ENCODE measurements at regions not wholly inside any gene's neighbourhood (a gene's known extent, or its start where the extent isn't known, plus 50 kb on each side); places are given as distances from the start of the nearest gene placed in this dataset.
"Not testable (repeated sequence)": the region's sequence is repeated elsewhere in the genome, so short reads cannot be mapped to it uniquely, and the experiment has no call there.

DNA sequence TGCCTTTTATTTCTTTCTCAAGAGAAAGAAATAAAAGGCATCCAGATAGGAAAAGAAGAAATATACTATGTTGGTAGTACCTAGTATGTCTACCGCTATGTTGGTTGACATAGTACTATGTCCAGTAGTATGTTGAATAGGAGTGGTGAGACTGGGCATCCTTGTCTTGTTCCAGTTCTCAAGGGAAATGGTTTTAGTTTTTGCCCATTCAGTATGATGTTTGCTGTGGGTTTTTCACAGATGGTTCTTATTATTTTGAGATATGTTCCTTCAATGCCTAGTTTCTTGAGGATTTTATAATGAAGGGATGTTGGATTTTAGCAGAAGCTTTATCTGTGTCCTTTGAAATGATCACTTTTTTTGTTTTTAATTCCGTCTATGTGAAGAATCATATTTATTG, 53.0 kb upstream of the CSNK1A1L start:
- no peak for DNase-seq (ENCODE audit: low spot score)

DNA sequence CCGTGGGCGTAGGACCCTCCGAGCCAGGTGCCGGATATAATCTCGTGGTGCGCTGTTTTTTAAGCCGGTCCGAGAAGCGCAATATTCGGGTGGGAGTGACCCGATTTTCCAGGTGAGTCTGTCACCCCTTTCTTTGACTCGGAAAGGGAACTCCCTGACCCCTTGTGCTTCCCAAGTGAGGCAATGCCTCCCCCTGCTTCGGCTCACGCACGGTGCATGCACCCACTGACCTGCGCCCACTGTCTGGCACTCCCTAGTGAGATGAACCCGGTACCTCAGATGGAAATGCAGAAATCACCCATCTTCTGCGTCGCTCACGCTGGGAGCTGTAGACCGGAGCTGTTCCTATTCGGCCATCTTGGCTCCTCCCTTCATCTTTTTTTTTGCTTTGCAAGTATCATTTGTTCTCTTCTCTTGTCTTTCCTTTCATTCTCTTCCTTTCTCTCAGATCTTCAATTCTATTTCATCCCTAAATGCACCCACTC, 50.2 kb upstream of the CSNK1A1L start:
- not testable (repeated sequence) for DNase-seq (ENCODE audit: low spot score)

Measured in NAMALWA (cell line).